NCI-H2081 (cell line): ENCODE measurements at regions not wholly inside any gene's neighbourhood (a gene's known extent, or its start where the extent isn't known, plus 50 kb on each side); places are given as distances from the start of the nearest gene placed in this dataset.
"Not testable (repeated sequence)": the region's sequence is repeated elsewhere in the genome, so short reads cannot be mapped to it uniquely, and the experiment has no call there.

Source experiments
- DNase-seq, 2 experiments: peaks; one replicate each; lab custom pipeline; 2025; lab: John Stamatoyannopoulos, UW

- DNase-seq: no peak
Measured at GRCh38 chr3:3446251-3446650, 266.8 kb upstream of the CRBN start.

- no peak for DNase-seq
Measured at GRCh38 chr3:3443482-3443881, 264.0 kb upstream of the CRBN start.

- DNase-seq: no peak
Measured at GRCh38 chr3:3433711-3434110, 254.2 kb upstream of the CRBN start.

- no peak for DNase-seq
Measured at GRCh38 chr3:3429841-3430240, 250.3 kb upstream of the CRBN start.

- not testable (repeated sequence) for DNase-seq
Measured at GRCh38 chr3:3407707-3408106, 228.2 kb upstream of the CRBN start.

- no peak for DNase-seq
Measured at GRCh38 chr3:3405131-3405530, 225.6 kb upstream of the CRBN start.

GRCh38 chr3:3403700-3404099 is 224.2 kb upstream of the CRBN start:
- no peak for DNase-seq

- no peak for DNase-seq
Measured at GRCh38 chr3:3392946-3393345, 213.5 kb upstream of the CRBN start.

- peak in 1 of 2 experiments; percentile 6 for DNase-seq
Measured at GRCh38 chr3:3383461-3383860, 204.0 kb upstream of the CRBN start.

GRCh38 chr3:3372210-3372777 is 192.8 kb upstream of the CRBN start:
- no peak for DNase-seq

- DNase-seq: no peak
Measured at GRCh38 chr3:3368306-3368705, 188.8 kb upstream of the CRBN start.

GRCh38 chr3:3366386-3366785 is 186.9 kb upstream of the CRBN start:
- DNase-seq: no peak

- DNase-seq: no peak
Measured at GRCh38 chr3:3365716-3366115, 186.2 kb upstream of the CRBN start.

GRCh38 chr3:3356846-3357245 is 177.4 kb upstream of the CRBN start:
- peak in 1 of 2 experiments; percentile 35 for DNase-seq

- no peak for DNase-seq
Measured at GRCh38 chr3:3355442-3355841, 176.0 kb upstream of the CRBN start.

- no peak for DNase-seq
Measured at GRCh38 chr3:3353153-3353552, 173.7 kb upstream of the CRBN start.

- no peak for DNase-seq
Measured at GRCh38 chr3:3351226-3351625, 171.7 kb upstream of the CRBN start.

- not testable (repeated sequence) for DNase-seq
Measured at GRCh38 chr3:3347056-3347455, 167.6 kb upstream of the CRBN start.

GRCh38 chr3:3346556-3346955 is 167.1 kb upstream of the CRBN start:
- no peak for DNase-seq

- DNase-seq: no peak
Measured at GRCh38 chr3:3342141-3342540, 162.7 kb upstream of the CRBN start.

- no peak for DNase-seq
Measured at GRCh38 chr3:3340965-3341895, 161.7 kb upstream of the CRBN start.

GRCh38 chr3:3340526-3340925 is 161.0 kb upstream of the CRBN start:
- no peak for DNase-seq

- no peak for DNase-seq
Measured at GRCh38 chr3:3335903-3336302, 156.4 kb upstream of the CRBN start.

GRCh38 chr3:3334491-3334890 is 155.0 kb upstream of the CRBN start:
- no peak for DNase-seq
